ENCODE measurements at regions not wholly inside any gene's neighbourhood (a gene's known extent, or its start where the extent isn't known, plus 50 kb on each side); places are given as distances from the start of the nearest gene placed in this dataset.
"Not testable (repeated sequence)": the region's sequence is repeated elsewhere in the genome, so short reads cannot be mapped to it uniquely, and the experiment has no call there.

- H3K9me3 Mint-ChIP-seq, result peaks cover 7% of the 10 kb centered on the region
- H3K27ac Mint-ChIP-seq, result no peak overlapping the region
- no peak overlapping the region for H3K4me3 Mint-ChIP-seq
- no peak for DNase-seq
- H3K27me3 Mint-ChIP-seq (ENCODE audit: low read depth), result no peaks in the 10 kb centered on the region
- H3K36me3 Mint-ChIP-seq (ENCODE audit: low read depth), result no peaks in the 10 kb centered on the region
- no peaks in the 10 kb centered on the region for H3K4me1 Mint-ChIP-seq (ENCODE audit: low read depth)
- intact Hi-C loops (cut with micrococcal nuclease), result no loop called here
- CTCF ChIA-PET, result no interaction called here
Measured at GRCh38 chr13:90591260-90591926, 756.1 kb upstream of the MIR17HG start.

DNA sequence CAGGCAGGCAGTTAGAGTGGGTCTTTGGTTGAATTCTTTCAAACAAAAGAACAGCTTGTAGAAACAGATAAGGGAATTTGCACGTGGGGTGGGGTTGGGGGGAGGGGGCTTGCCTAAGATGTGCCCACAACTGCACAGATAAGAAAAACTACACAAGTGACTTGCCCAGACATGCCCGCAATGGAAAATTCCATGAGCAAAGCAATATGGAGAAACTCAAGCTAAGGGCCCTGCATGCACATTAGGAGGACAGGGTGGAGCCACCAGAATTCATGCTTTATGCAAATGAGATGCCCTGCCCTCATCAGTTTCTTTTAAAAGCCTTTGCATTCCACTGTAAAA lies 755.6 kb upstream of the MIR17HG start:
- H3K27me3 Mint-ChIP-seq (ENCODE audit: low read depth), result no peaks in the 10 kb centered on the region
- no peak for DNase-seq
- CTCF ChIA-PET, result interaction anchor here (0.7 kb wide), 1 partner anchor 237 kb away, joined by 6 read pairs; no protein-coding TSS in a partner anchor
- no peaks in the 10 kb centered on the region for H3K4me1 Mint-ChIP-seq (ENCODE audit: low read depth)
- H3K9me3 Mint-ChIP-seq, result peaks cover 7% of the 10 kb centered on the region
- no peak overlapping the region for H3K4me3 Mint-ChIP-seq
- H3K36me3 Mint-ChIP-seq (ENCODE audit: low read depth), result no peaks in the 10 kb centered on the region
- intact Hi-C loops (cut with micrococcal nuclease), result no loop called here
- no peak overlapping the region for H3K27ac Mint-ChIP-seq

DNA sequence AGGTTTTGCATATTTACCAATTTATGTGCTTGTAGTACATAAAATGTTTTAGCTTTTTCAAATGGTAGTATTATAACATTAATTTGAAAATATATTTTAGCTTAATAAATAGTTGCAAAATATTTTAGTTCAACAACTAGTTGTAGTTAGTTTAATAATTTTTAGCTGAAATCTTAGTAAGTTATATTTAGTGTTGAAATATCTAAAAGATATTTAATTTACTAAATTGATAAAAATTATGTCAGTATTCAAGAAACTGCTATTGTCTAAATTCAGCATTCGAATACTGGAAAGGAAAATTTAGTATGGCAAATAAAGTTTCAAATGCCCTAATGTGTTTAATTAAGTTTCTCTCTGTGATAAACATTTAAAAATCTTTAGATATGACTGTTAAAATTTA lies 754.5 kb upstream of the MIR17HG start:
- Mint-ChIP-seq H3K4me1 (ENCODE audit: low read depth) (no peaks in the 10 kb centered on the region), H3K27ac (no peak overlapping the region), H3K36me3 (ENCODE audit: low read depth) (no peaks in the 10 kb centered on the region), H3K4me3 (no peak overlapping the region), H3K27me3 (ENCODE audit: low read depth) (no peaks in the 10 kb centered on the region), H3K9me3 (peaks cover 7% of the 10 kb centered on the region)
- CTCF ChIA-PET, result no interaction called here
- intact Hi-C loops (cut with micrococcal nuclease), result no loop called here
- no peak for DNase-seq

GRCh38 chr13:90594681-90595080 lies 752.8 kb upstream of the MIR17HG start:
- H3K27me3 Mint-ChIP-seq (ENCODE audit: low read depth), result no peaks in the 10 kb centered on the region
- intact Hi-C loops (cut with micrococcal nuclease), result no loop called here

DNA sequence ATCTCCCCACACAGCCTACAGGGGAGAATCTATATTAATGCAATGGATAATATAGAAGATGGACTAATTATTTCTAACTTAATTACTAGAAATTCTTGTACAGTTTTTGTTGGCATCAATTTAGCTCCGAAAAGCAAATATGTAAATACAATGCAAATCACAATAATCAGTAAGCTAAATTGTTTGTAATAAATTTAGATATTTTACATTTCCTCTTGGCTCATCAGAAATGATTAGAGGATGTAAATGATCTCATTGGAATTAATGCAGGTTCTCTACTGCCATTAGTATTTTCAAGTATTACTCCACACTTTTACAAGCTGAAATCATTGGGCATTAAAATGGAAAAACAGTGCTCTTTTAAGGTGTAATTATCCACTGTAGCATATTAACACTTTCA lies 741.8 kb upstream of the MIR17HG start:
- no peak overlapping the region for H3K27ac Mint-ChIP-seq
- H3K9me3 Mint-ChIP-seq, result no peaks in the 10 kb centered on the region
- no peak for DNase-seq
- H3K27me3 Mint-ChIP-seq (ENCODE audit: low read depth), result no peaks in the 10 kb centered on the region
- intact Hi-C loops (cut with micrococcal nuclease), result no loop called here
- no peaks in the 10 kb centered on the region for H3K36me3 Mint-ChIP-seq (ENCODE audit: low read depth)
- H3K4me1 Mint-ChIP-seq (ENCODE audit: low read depth), result no peaks in the 10 kb centered on the region
- CTCF ChIA-PET, result interaction anchor here (0.7 kb wide), 2 partner anchors 135 to 343 kb away, joined by 3 to 4 read pairs; no protein-coding TSS in a partner anchor
- H3K4me3 Mint-ChIP-seq, result no peak overlapping the region

More at GRCh38 chr13:90594681-90595080, 752.8 kb upstream of the MIR17HG start:
- no peak for DNase-seq
- Mint-ChIP-seq H3K4me1 (ENCODE audit: low read depth) (no peaks in the 10 kb centered on the region), H3K9me3 (peaks cover 10% of the 10 kb centered on the region), H3K27ac (no peak overlapping the region), H3K36me3 (ENCODE audit: low read depth) (no peaks in the 10 kb centered on the region), H3K4me3 (no peak overlapping the region)
- CTCF ChIA-PET, result no interaction called here

GRCh38 chr13:90606921-90607320 lies 740.6 kb upstream of the MIR17HG start:
- CTCF ChIA-PET; H3K27me3 Mint-ChIP-seq (ENCODE audit: low read depth): not testable (repeated sequence)

DNA sequence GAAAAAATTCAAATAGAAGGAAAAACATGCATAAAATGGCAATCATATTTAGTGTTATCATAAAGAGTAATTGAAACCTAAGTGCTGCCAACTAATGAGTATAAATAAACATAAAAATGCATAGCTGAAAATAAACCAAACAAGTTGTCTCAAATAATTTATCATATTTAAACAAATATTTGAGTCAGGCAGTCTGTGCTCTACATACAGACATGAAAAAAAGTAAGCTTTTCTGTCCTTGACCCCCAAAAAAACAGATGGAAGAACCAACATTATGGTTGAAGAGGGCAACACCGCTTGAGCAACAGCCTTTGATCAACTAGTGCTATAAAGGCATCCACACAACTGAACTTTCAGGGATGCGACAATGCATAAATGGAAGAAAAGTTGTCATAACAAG lies 735.1 kb upstream of the MIR17HG start:
- intact Hi-C loops (cut with micrococcal nuclease), result no loop called here
- Mint-ChIP-seq H3K27ac (no peak overlapping the region), H3K4me3 (no peak overlapping the region), H3K9me3 (no peaks in the 10 kb centered on the region), H3K4me1 (ENCODE audit: low read depth) (no peaks in the 10 kb centered on the region), H3K36me3 (ENCODE audit: low read depth) (no peaks in the 10 kb centered on the region), H3K27me3 (ENCODE audit: low read depth) (no peaks in the 10 kb centered on the region)
- no peak for DNase-seq
- CTCF ChIA-PET, result no interaction called here

More at GRCh38 chr13:90606921-90607320, 740.6 kb upstream of the MIR17HG start:
- H3K27ac Mint-ChIP-seq; intact Hi-C loops (cut with micrococcal nuclease); H3K36me3 Mint-ChIP-seq (ENCODE audit: low read depth); H3K4me1 Mint-ChIP-seq (ENCODE audit: low read depth); H3K4me3 Mint-ChIP-seq; H3K9me3 Mint-ChIP-seq; DNase-seq: not testable (repeated sequence)

- DNase-seq, result no peak
- no peak overlapping the region for H3K27ac Mint-ChIP-seq
- intact Hi-C loops (cut with micrococcal nuclease), result no loop called here
- H3K36me3 Mint-ChIP-seq (ENCODE audit: low read depth), result no peaks in the 10 kb centered on the region
- H3K4me1 Mint-ChIP-seq (ENCODE audit: low read depth), result no peaks in the 10 kb centered on the region
- H3K4me3 Mint-ChIP-seq, result no peak overlapping the region
- H3K9me3 Mint-ChIP-seq, result peaks cover 2% of the 10 kb centered on the region
- CTCF ChIA-PET, result no interaction called here
- no peaks in the 10 kb centered on the region for H3K27me3 Mint-ChIP-seq (ENCODE audit: low read depth)
Measured at GRCh38 chr13:90613076-90613795, 734.3 kb upstream of the MIR17HG start.

DNA sequence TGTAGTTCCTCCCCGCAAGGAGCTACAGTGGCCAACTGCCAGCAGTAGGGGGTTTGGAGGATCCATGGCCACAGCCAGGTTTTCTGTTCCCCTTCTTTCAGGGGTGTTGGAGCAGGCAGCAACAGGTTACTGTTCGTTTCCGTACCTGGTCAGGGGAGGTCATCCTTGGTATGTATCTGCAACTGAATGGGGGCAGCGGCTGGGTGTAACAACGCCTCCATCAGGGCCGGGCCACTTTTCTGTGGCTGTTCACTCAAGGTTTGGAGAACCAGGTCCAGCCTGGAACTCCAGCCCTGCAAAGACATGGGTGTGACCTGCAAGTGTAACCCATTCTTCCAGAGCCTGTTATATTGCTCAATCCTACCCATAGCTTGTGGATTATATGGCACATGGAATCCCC lies 732.3 kb upstream of the MIR17HG start:
- H3K4me3 Mint-ChIP-seq, result no peak overlapping the region
- intact Hi-C loops (cut with micrococcal nuclease), result no loop called here

DNA sequence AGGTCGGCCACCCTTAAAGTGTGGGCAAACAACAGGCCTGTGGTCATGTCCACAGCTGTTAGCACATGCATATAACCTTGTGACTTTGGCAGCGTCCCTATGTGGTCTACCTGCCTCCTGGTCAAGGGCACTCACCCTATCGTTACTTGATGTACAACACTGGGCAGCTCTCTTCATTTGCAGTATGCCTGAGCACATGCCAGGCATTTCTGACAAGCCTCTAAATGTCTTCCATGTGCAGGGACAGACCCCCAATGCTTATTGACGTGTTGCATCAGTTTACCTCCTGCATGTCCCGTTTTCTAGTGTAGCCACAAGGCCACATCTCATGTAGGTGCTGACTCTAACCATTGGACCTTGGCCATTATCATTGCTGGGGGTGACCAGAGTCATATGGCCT lies 731.7 kb upstream of the MIR17HG start:
- Mint-ChIP-seq H3K4me1 (ENCODE audit: low read depth) (no peaks in the 10 kb centered on the region), H3K4me3 (no peak overlapping the region), H3K36me3 (ENCODE audit: low read depth) (no peaks in the 10 kb centered on the region), H3K9me3 (peaks cover 6% of the 10 kb centered on the region), H3K27ac (no peak overlapping the region), H3K27me3 (ENCODE audit: low read depth) (no peaks in the 10 kb centered on the region)
- CTCF ChIA-PET, result no interaction called here
- intact Hi-C loops (cut with micrococcal nuclease), result no loop called here
- DNase-seq, result no peak

More for the DNA sequence above, 732.3 kb upstream of the MIR17HG start:
- CTCF ChIA-PET, result no interaction called here
- no peak for DNase-seq
- Mint-ChIP-seq H3K4me1 (ENCODE audit: low read depth) (no peaks in the 10 kb centered on the region), H3K27ac (no peak overlapping the region), H3K27me3 (ENCODE audit: low read depth) (no peaks in the 10 kb centered on the region), H3K36me3 (ENCODE audit: low read depth) (no peaks in the 10 kb centered on the region), H3K9me3 (peaks cover 6% of the 10 kb centered on the region)

- Mint-ChIP-seq H3K4me1 (ENCODE audit: low read depth) (no peaks in the 10 kb centered on the region), H3K27ac (no peak overlapping the region), H3K4me3 (no peak overlapping the region), H3K36me3 (ENCODE audit: low read depth) (no peaks in the 10 kb centered on the region), H3K9me3 (peaks cover 6% of the 10 kb centered on the region), H3K27me3 (ENCODE audit: low read depth) (no peaks in the 10 kb centered on the region)
- CTCF ChIA-PET, result no interaction called here
- no peak for DNase-seq
- intact Hi-C loops (cut with micrococcal nuclease), result no loop called here
Measured at GRCh38 chr13:90618133-90618532, 729.4 kb upstream of the MIR17HG start.

DNA sequence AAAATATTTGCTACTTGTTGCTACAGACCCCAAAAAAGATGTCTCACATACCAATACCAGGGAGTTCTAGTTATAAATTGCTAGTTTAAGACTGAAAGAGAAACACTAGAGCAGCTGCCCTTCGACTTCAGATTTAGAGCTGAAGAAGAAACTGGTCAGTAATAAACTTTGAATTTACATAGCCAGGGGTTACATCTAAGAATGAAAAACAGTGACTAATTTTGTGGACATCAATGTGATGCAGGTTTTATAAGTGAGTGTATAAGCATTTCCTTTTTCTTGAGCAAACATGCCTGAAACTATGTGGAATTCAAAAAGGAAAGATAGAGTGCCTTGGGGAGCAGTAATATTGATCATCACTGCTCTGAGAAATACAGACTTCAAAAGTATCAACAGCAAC lies 724.9 kb upstream of the MIR17HG start:
- CTCF ChIA-PET, result no interaction called here
- no peak overlapping the region for H3K27ac Mint-ChIP-seq
- intact Hi-C loops (cut with micrococcal nuclease), result no loop called here

DNA sequence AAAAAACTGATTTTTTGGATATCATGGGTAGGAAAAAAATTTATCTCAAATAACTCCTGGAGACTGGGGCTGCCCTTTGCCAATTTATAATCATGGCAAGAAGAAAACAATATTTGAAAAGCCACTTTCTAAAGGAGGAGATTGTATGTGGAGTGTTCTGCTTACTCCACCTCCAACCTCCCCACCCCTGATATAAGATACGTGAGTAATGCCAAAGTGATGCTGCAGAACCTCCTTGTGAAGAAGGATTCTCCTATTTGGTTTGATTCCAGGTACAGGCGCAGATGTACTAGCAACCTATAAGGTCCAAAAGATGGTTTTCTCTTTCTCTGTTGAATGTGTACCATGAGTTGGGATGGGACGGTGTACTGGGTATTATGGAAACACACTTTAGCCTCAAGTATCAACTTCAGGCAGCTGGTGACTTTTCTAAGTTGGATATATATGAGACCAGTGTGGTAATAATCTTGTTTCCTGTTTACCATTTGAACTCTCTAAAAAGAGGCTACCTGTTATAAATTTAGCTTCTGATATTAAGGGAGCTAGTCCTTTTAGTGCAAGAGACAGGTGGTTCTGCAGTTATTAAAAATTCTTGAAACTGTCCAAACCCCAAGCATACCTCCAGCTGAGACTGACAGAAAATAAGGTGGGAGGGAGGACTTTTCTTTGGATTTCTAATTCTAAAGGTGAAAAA lies 724.0 kb upstream of the MIR17HG start:
- CTCF ChIA-PET, result no interaction called here
- intact Hi-C loops (cut with micrococcal nuclease), result no loop called here
- H3K4me1 Mint-ChIP-seq (ENCODE audit: low read depth), result no peaks in the 10 kb centered on the region
- H3K4me3 Mint-ChIP-seq, result no peak overlapping the region
- peaks cover 2% of the 10 kb centered on the region for H3K9me3 Mint-ChIP-seq
- no peak overlapping the region for H3K27ac Mint-ChIP-seq
- no peaks in the 10 kb centered on the region for H3K36me3 Mint-ChIP-seq (ENCODE audit: low read depth)
- no peak for DNase-seq
- no peaks in the 10 kb centered on the region for H3K27me3 Mint-ChIP-seq (ENCODE audit: low read depth)

More for the DNA sequence above, 724.9 kb upstream of the MIR17HG start:
- Mint-ChIP-seq H3K36me3 (ENCODE audit: low read depth) (no peaks in the 10 kb centered on the region), H3K4me3 (no peak overlapping the region), H3K4me1 (ENCODE audit: low read depth) (no peaks in the 10 kb centered on the region), H3K9me3 (peaks cover 6% of the 10 kb centered on the region), H3K27me3 (ENCODE audit: low read depth) (no peaks in the 10 kb centered on the region)
- DNase-seq, result no peak

Data from activated naive CD4-positive, alpha-beta T cell treated with anti-CD3 and anti-CD28 coated beads for 36 hours (primary cell).